ENCODE measurements at regions not wholly inside any gene's neighbourhood (a gene's known extent, or its start where the extent isn't known, plus 50 kb on each side); places are given as distances from the start of the nearest gene placed in this dataset.

GRCh38 chr2:15081356-15081755 is 448.8 kb downstream of the LRATD1 start:
- no peak for TF ChIP-seq CTCF (conservative IDR thresholded peaks at IDR 0.05)
- no peak for TF ChIP-seq ZFX (IDR thresholded peaks at IDR 0.05)

All from C4-2B (cell line).